ENCODE measurements at regions not wholly inside any gene's neighbourhood (a gene's known extent, or its start where the extent isn't known, plus 50 kb on each side); places are given as distances from the start of the nearest gene placed in this dataset.
A peak's percentile ranks its signal among the peaks of the same experiment; 100 is the strongest.

DNA sequence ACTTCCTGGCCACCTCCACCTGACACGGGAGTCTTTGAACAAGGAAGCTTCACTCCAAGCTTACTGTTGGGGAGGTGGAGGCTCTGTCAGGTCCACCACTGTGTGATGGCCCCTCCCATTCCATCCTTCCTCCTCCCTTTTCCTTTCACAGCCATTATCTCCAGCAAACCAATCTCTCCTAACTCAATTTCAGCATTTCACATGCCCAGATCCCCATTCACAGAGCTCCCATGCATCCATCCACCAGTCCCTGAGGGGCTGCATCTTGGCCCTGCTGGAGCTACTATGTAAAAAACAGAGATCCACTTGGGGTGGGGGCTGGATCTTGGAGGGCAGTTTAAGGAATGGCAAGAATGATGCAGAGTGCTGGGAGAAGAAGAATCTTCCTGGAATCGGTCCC lies 129.0 kb upstream of the COPS8 start:
- Histone ChIP-seq H4K12ac (ENCODE audit: low read depth, low read length) (no peak overlapping the region), H2AFZ (ENCODE audit: insufficient read depth, low read length, poor library complexity) (no peak overlapping the region), H3K23ac (ENCODE audit: low read length) (no peak overlapping the region), H2AK5ac (ENCODE audit: low read length) (peak overlapping the region; percentile 75), H3K9me3 (ENCODE audit: insufficient read depth, low read depth, low read length) (no peaks in the 10 kb centered on the region), H3K4ac (ENCODE audit: low read depth, low read length) (no peak overlapping the region), H3K9ac (ENCODE audit: low read length) (no peak overlapping the region), H4K91ac (ENCODE audit: low read depth, low read length) (peak overlapping the region; percentile 62), H2BK12ac (ENCODE audit: low read length) (peak overlapping the region; percentile 92), H3K14ac (ENCODE audit: low read length) (peak overlapping the region; percentile 43), H2BK5ac (ENCODE audit: low read depth, low read length, poor library complexity) (peak overlapping the region; percentile 39), H3K4me3 (ENCODE audit: low read depth, low read length) (no peak overlapping the region), H3K4me2 (ENCODE audit: low read length) (no peak overlapping the region), H3K27me3 (ENCODE audit: insufficient read depth, low read length) (no peaks in the 10 kb centered on the region), H3K79me2 (ENCODE audit: control insufficient read depth, insufficient read depth, low read length, poor library complexity) (no peaks in the 10 kb centered on the region), H4K8ac (ENCODE audit: low read depth, low read length) (peak overlapping the region; percentile 43), H3K36me3 (ENCODE audit: control insufficient read depth in 1 of 2, insufficient read depth in 2 of 2, low read length in 2 of 2) (no peaks in the 10 kb centered on the region), H3K79me1 (ENCODE audit: low read length) (peaks cover 12% of the 10 kb centered on the region), H3K18ac (ENCODE audit: low read length) (peak overlapping the region; percentile 71), H2BK120ac (ENCODE audit: insufficient read depth, low read length, poor library complexity) (peak overlapping the region; percentile 55), H3K27ac (ENCODE audit: low read depth, low read length) (peak overlapping the region; percentile 49), H3K4me1 (ENCODE audit: control insufficient read depth in 1 of 2, insufficient read depth in 2 of 2, low read length in 2 of 2) (peaks cover 13 to 21% of the 10 kb centered on the region in 2 experiments)
- DNase-seq = no peak
- WGBS (ENCODE audit: extremely low coverage, insufficient coverage, insufficient read length) = no CpG with 5 or more reads among the region's 2 CpGs

DNA sequence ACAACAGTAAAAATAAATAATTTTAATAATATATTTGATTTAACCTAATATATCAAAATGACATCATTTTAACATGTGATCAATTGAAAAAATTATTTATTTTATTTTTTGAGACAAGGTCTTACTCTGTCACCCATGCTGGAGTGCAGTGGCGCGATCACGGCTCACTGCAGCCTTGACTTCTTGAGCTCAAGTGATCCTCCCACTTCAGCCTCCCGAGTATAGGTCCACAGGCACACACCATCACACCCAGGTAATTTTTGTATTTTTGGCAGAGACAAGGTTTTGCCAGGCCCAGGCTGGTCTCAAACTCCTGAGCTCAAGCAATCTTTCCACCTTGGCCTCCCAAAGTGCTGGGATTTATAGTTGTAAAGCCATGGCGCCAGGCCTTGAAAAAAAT lies 126.7 kb upstream of the COPS8 start:
- peaks cover 13 to 16% of the 10 kb centered on the region in 2 experiments for H3K4me1 ChIP-seq (ENCODE audit: control insufficient read depth in 1 of 2, insufficient read depth in 2 of 2, low read length in 2 of 2)
- H4K8ac ChIP-seq (ENCODE audit: low read depth, low read length) = no peak overlapping the region
- no peak overlapping the region for H4K12ac ChIP-seq (ENCODE audit: low read depth, low read length)
- H2AFZ ChIP-seq (ENCODE audit: insufficient read depth, low read length, poor library complexity) = no peak overlapping the region
- H3K23ac ChIP-seq (ENCODE audit: low read length) = no peak overlapping the region
- no peak overlapping the region for H2BK5ac ChIP-seq (ENCODE audit: low read depth, low read length, poor library complexity)
- no peak overlapping the region for H3K4me2 ChIP-seq (ENCODE audit: low read length)
- no peak overlapping the region for H4K91ac ChIP-seq (ENCODE audit: low read depth, low read length)
- no peaks in the 10 kb centered on the region for H3K79me2 ChIP-seq (ENCODE audit: control insufficient read depth, insufficient read depth, low read length, poor library complexity)
- no peak overlapping the region for H3K27ac ChIP-seq (ENCODE audit: low read depth, low read length)
- H3K4ac ChIP-seq (ENCODE audit: low read depth, low read length) = no peak overlapping the region
- peaks cover 10% of the 10 kb centered on the region for H3K79me1 ChIP-seq (ENCODE audit: low read length)
- H2AK5ac ChIP-seq (ENCODE audit: low read length) = no peak overlapping the region
- H2BK12ac ChIP-seq (ENCODE audit: low read length) = no peak overlapping the region
- H3K18ac ChIP-seq (ENCODE audit: low read length) = no peak overlapping the region
- no peak overlapping the region for H3K14ac ChIP-seq (ENCODE audit: low read length)
- no peak for DNase-seq
- H3K9ac ChIP-seq (ENCODE audit: low read length) = no peak overlapping the region
- H3K9me3 ChIP-seq (ENCODE audit: insufficient read depth, low read depth, low read length) = no peaks in the 10 kb centered on the region
- no CpG with 5 or more reads among the region's 5 CpGs for WGBS (ENCODE audit: extremely low coverage, insufficient coverage, insufficient read length)
- no peak overlapping the region for H3K4me3 ChIP-seq (ENCODE audit: low read depth, low read length)
- no peak overlapping the region for H2BK120ac ChIP-seq (ENCODE audit: insufficient read depth, low read length, poor library complexity)
- H3K27me3 ChIP-seq (ENCODE audit: insufficient read depth, low read length) = no peaks in the 10 kb centered on the region
- H3K36me3 ChIP-seq (ENCODE audit: control insufficient read depth in 1 of 2, insufficient read depth in 2 of 2, low read length in 2 of 2) = no peaks in the 10 kb centered on the region

DNA sequence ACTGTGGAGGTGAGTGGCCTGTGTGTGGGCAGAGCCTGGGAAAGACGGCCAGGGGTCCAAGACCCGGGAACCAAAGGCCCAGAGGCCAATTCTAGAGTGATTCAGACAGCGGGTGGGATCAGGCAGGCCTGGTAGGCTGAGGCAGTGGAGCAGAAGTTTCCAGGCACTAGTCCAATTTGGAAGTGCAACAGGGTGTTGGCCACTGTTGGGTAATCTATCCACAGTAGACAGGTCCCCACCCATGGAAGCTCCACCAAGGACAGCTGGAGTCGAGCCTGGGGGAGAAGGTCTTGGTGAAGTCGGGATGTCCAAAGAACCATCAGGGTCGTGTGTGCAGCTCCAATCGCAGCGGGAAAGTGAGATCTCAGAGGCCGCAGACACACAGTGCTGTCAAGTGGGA lies 125.8 kb upstream of the COPS8 start:
- Histone ChIP-seq H3K4me2 (ENCODE audit: low read length) (no peak overlapping the region), H2BK120ac (ENCODE audit: insufficient read depth, low read length, poor library complexity) (no peak overlapping the region), H3K79me2 (ENCODE audit: control insufficient read depth, insufficient read depth, low read length, poor library complexity) (no peaks in the 10 kb centered on the region), H3K27ac (ENCODE audit: low read depth, low read length) (no peak overlapping the region), H3K18ac (ENCODE audit: low read length) (no peak overlapping the region), H4K12ac (ENCODE audit: low read depth, low read length) (no peak overlapping the region), H3K79me1 (ENCODE audit: low read length) (peaks cover 10% of the 10 kb centered on the region), H2AK5ac (ENCODE audit: low read length) (no peak overlapping the region), H3K4me1 (ENCODE audit: control insufficient read depth in 1 of 2, insufficient read depth in 2 of 2, low read length in 2 of 2) (peaks cover 13 to 16% of the 10 kb centered on the region in 2 experiments), H3K27me3 (ENCODE audit: insufficient read depth, low read length) (no peaks in the 10 kb centered on the region), H2BK12ac (ENCODE audit: low read length) (peak overlapping the region; percentile 27), H4K91ac (ENCODE audit: low read depth, low read length) (no peak overlapping the region), H2AFZ (ENCODE audit: insufficient read depth, low read length, poor library complexity) (no peak overlapping the region), H2BK5ac (ENCODE audit: low read depth, low read length, poor library complexity) (no peak overlapping the region), H3K4ac (ENCODE audit: low read depth, low read length) (no peak overlapping the region), H3K9ac (ENCODE audit: low read length) (no peak overlapping the region), H3K23ac (ENCODE audit: low read length) (no peak overlapping the region), H3K9me3 (ENCODE audit: insufficient read depth, low read depth, low read length) (no peaks in the 10 kb centered on the region), H3K4me3 (ENCODE audit: low read depth, low read length) (no peak overlapping the region), H3K14ac (ENCODE audit: low read length) (no peak overlapping the region), H3K36me3 (ENCODE audit: control insufficient read depth in 1 of 2, insufficient read depth in 2 of 2, low read length in 2 of 2) (no peaks in the 10 kb centered on the region), H4K8ac (ENCODE audit: low read depth, low read length) (no peak overlapping the region)
- no CpG with 5 or more reads among the region's 9 CpGs for WGBS (ENCODE audit: extremely low coverage, insufficient coverage, insufficient read length)
- DNase-seq = no peak

DNA sequence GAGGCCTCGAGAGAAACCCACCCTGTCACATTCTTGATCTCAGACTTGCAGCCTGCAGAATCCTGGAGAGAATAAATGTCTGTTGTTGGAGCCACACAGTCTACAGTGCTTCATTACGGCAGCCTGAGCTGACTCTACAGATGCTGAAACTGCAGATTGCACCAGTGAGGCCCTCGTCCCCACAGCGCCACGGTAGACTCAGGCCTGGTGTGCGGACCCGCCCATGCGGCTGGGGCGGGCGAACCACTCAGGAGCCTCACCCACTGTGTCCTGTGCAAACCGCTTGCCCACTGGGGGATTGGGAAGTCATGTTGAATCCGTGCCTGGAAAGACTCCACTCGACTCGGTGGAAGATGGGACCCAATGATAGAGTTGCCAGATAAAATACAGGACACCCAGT lies 125.2 kb upstream of the COPS8 start:
- no peak overlapping the region for H3K4me3 ChIP-seq (ENCODE audit: low read depth, low read length)
- peaks cover 13 to 15% of the 10 kb centered on the region in 2 experiments for H3K4me1 ChIP-seq (ENCODE audit: control insufficient read depth in 1 of 2, insufficient read depth in 2 of 2, low read length in 2 of 2)
- H3K79me1 ChIP-seq (ENCODE audit: low read length) = peaks cover 8% of the 10 kb centered on the region
- no peak overlapping the region for H3K9ac ChIP-seq (ENCODE audit: low read length)
- no peak overlapping the region for H3K18ac ChIP-seq (ENCODE audit: low read length)
- H2BK120ac ChIP-seq (ENCODE audit: insufficient read depth, low read length, poor library complexity) = no peak overlapping the region
- H4K8ac ChIP-seq (ENCODE audit: low read depth, low read length) = no peak overlapping the region
- H3K23ac ChIP-seq (ENCODE audit: low read length) = no peak overlapping the region
- H4K12ac ChIP-seq (ENCODE audit: low read depth, low read length) = no peak overlapping the region
- no peak for DNase-seq
- no peak overlapping the region for H2AK5ac ChIP-seq (ENCODE audit: low read length)
- H4K91ac ChIP-seq (ENCODE audit: low read depth, low read length) = no peak overlapping the region
- H3K4ac ChIP-seq (ENCODE audit: low read depth, low read length) = no peak overlapping the region
- H3K27ac ChIP-seq (ENCODE audit: low read depth, low read length) = no peak overlapping the region
- no peaks in the 10 kb centered on the region for H3K36me3 ChIP-seq (ENCODE audit: control insufficient read depth in 1 of 2, insufficient read depth in 2 of 2, low read length in 2 of 2)
- no peaks in the 10 kb centered on the region for H3K27me3 ChIP-seq (ENCODE audit: insufficient read depth, low read length)
- H3K14ac ChIP-seq (ENCODE audit: low read length) = no peak overlapping the region
- H2BK5ac ChIP-seq (ENCODE audit: low read depth, low read length, poor library complexity) = no peak overlapping the region
- H3K79me2 ChIP-seq (ENCODE audit: control insufficient read depth, insufficient read depth, low read length, poor library complexity) = no peaks in the 10 kb centered on the region
- H2AFZ ChIP-seq (ENCODE audit: insufficient read depth, low read length, poor library complexity) = no peak overlapping the region
- no peak overlapping the region for H3K4me2 ChIP-seq (ENCODE audit: low read length)
- no peak overlapping the region for H2BK12ac ChIP-seq (ENCODE audit: low read length)
- no CpG with 5 or more reads among the region's 14 CpGs for WGBS (ENCODE audit: extremely low coverage, insufficient coverage, insufficient read length)
- no peaks in the 10 kb centered on the region for H3K9me3 ChIP-seq (ENCODE audit: insufficient read depth, low read depth, low read length)
